ENCODE measurements at regions not wholly inside any gene's neighbourhood (a gene's known extent, or its start where the extent isn't known, plus 50 kb on each side); places are given as distances from the start of the nearest gene placed in this dataset.

DNA sequence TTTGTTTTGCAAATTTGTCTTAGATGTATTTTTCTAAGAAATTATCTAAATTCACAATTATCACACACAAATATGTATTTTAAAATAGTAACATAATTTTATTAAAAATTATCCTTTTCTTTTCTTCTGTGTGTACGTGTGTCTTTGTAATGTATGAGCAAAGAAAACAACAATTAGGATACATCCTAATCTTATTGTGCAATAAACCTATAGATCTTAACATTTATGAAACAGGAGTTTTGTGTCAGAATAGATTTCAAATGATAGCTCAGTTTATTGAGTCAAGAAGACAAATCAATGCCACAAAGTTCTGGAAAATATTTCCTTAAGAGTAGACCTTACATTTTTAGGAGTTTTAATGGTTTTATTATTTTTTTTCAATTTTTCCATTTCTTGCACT is 212.2 kb downstream of the KCNJ3 start:
- no peak for TF ChIP-seq POLR2AphosphoS5 (IDR thresholded peaks at IDR 0.05)
- TF ChIP-seq EP300 (IDR thresholded peaks at IDR 0.05), result no peak
- TF ChIP-seq CTCF (IDR thresholded peaks at IDR 0.05), result no peak
- no peak for TF ChIP-seq POLR2A (IDR thresholded peaks at IDR 0.05)
- Histone ChIP-seq H3K36me3 (no peaks in the 10 kb centered on the region), H3K4me3 (no peak overlapping the region), H3K27me3 (no peaks in the 10 kb centered on the region), H3K9me3 (no peaks in the 10 kb centered on the region), H3K4me1 (no peaks in the 10 kb centered on the region), H3K27ac (no peak overlapping the region)
- no peak for ATAC-seq
- 65 to 80% methylated on average over 1 of the region's 1 CpG for WGBS, 2 donors (ENCODE audit: low coverage in 1 of 2)

- Histone ChIP-seq H3K27me3 (no peaks in the 10 kb centered on the region), H3K9me3 (no peaks in the 10 kb centered on the region), H3K27ac (no peak overlapping the region), H3K4me1 (no peaks in the 10 kb centered on the region), H3K4me3 (no peak overlapping the region), H3K36me3 (no peaks in the 10 kb centered on the region)
- ATAC-seq, result no peak
- 86% methylated on average over 3 of the region's 4 CpGs; no CpG with 5 or more reads in 1 of the 2 donors for WGBS, 2 donors (ENCODE audit: low coverage in 1 of 2)
- no peak for TF ChIP-seq CTCF (IDR thresholded peaks at IDR 0.05)
Measured at GRCh38 chr2:154908327-154908726, 209.8 kb downstream of the KCNJ3 start.

Small RNA genes lying in the stretch of these regions (small RNA-seq; reads per million reads assigned to genes)
- 0 reads per million in 4 donors for gene MTCO1P45
- 0 reads per million in 4 donors for gene RNU6-1001P
- 0 to 0.82 (median 0) reads per million in 4 donors for gene RNU6-546P

Measured in gastroesophageal sphincter (tissue), 4 donors.